Nephron (organoid): ENCODE measurements at regions not wholly inside any gene's neighbourhood (a gene's known extent, or its start where the extent isn't known, plus 50 kb on each side); places are given as distances from the start of the nearest gene placed in this dataset.
"Not testable (repeated sequence)": the region's sequence is repeated elsewhere in the genome, so short reads cannot be mapped to it uniquely, and the experiment has no call there.

Experiments
- H3K27ac Mint-ChIP-seq, 3 experiments: 2 replicates each; pipeline ENCODE4 v1.8.0; 2020; ENCODE audit warnings: mixed read lengths in 3 of 3, mild to moderate bottlenecking in 2 of 3, moderate library complexity in 1 of 3
- H3K27me3 Mint-ChIP-seq: 2 replicates; pipeline ENCODE4 v1.8.0; 2021; ENCODE audit warnings: low read depth, mild to moderate bottlenecking, moderate library complexity, mixed read lengths
- H3K36me3 Mint-ChIP-seq: 2 replicates; pipeline ENCODE4 v1.8.0; 2020; ENCODE audit warnings: low read depth, mixed read lengths
- H3K4me1 Mint-ChIP-seq: 2 replicates; pipeline ENCODE4 v1.8.0; 2020; ENCODE audit warnings: mixed read lengths
- H3K4me3 Mint-ChIP-seq, 3 experiments: 2 replicates each; pipeline ENCODE4 v1.8.0; 2020; ENCODE audit warnings: mild to moderate bottlenecking in 3 of 3, mixed read lengths in 3 of 3, moderate library complexity in 2 of 3
- H3K9me3 Mint-ChIP-seq: 2 replicates; pipeline ENCODE4 v1.8.0; 2020; ENCODE audit warnings: mixed read lengths
- TF ChIP-seq, protein P1 (sequence below), 3 experiments: fragments of 200-600 bp; sonication (generic); IDR thresholded peaks; one replicate each; pipeline ENCODE4 v1.5.0; 2021; ENCODE audit warnings: antibody characterized with exemption in 3 of 3; ENCODE audit not compliant: unreplicated experiment in 3 of 3

DNA sequence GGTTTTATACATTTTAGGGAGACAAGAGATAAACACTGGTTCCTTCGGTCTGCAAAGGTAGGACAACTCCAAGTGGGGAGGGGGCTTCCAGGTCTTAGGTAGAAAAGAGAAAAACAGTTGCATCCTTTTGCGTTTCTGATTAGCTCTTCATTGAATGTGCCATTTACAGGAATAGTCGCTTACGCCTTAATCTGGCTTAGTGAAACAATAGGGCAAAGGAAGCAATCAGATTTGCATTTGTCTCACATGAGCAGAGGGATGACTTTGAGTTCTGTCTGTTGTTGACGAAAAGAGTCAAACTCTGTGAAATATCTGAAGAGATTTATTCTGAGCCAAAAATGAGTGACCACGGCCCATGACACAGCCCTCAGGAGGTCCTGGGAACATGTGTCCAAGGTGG is 166.0 kb upstream of the ATP10A start:
- Mint-ChIP-seq H3K4me3 (no peak overlapping the region), H3K36me3 (no peaks in the 10 kb centered on the region), H3K27ac (no peak overlapping the region), H3K27me3 (peaks cover 8% of the 10 kb centered on the region), H3K9me3 (no peaks in the 10 kb centered on the region), H3K4me1 (no peaks in the 10 kb centered on the region)
- TF ChIP-seq, protein P1, sequence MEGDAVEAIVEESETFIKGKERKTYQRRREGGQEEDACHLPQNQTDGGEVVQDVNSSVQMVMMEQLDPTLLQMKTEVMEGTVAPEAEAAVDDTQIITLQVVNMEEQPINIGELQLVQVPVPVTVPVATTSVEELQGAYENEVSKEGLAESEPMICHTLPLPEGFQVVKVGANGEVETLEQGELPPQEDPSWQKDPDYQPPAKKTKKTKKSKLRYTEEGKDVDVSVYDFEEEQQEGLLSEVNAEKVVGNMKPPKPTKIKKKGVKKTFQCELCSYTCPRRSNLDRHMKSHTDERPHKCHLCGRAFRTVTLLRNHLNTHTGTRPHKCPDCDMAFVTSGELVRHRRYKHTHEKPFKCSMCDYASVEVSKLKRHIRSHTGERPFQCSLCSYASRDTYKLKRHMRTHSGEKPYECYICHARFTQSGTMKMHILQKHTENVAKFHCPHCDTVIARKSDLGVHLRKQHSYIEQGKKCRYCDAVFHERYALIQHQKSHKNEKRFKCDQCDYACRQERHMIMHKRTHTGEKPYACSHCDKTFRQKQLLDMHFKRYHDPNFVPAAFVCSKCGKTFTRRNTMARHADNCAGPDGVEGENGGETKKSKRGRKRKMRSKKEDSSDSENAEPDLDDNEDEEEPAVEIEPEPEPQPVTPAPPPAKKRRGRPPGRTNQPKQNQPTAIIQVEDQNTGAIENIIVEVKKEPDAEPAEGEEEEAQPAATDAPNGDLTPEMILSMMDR (IDR thresholded peaks at IDR 0.05; ENCODE audit: unreplicated experiment in 3 of 3), result no peak

DNA sequence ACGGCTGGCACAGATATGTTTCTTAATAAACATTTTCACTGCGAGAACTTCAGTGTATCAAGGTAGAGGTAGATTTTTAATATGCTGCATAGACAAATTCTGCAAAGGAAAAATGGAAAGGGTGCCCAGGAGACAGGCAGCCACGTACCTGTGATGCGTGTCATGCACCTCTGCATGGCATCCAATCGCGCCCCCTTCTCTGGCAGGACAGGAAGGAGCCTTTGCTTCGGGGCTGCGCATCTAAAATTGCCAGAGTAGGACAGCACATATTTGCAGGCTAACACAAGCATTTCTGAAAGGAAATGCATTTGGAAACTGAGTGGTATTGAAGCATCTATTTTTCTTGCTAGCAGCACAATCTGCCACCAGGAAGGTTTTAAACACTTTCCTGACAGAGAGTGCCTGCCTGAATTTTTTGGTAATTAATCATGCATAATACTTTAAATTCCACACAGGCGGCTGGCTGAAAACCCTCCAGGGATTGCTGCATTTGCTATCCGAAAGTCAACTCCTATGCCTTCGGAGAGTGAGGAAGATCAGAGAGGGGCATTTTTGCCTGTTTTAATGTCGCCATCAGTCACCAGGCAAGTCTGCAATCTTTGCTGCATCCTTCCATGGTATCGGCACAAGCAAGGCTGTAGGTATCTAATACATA is 165.1 kb upstream of the ATP10A start:
- Mint-ChIP-seq H3K4me3 (no peak overlapping the region), H3K36me3 (no peaks in the 10 kb centered on the region), H3K27me3 (peaks cover 3% of the 10 kb centered on the region), H3K27ac (no peak overlapping the region), H3K4me1 (no peaks in the 10 kb centered on the region), H3K9me3 (no peaks in the 10 kb centered on the region)
- TF ChIP-seq, protein P1 (IDR thresholded peaks at IDR 0.05; ENCODE audit: unreplicated experiment in 3 of 3), result no peak

DNA sequence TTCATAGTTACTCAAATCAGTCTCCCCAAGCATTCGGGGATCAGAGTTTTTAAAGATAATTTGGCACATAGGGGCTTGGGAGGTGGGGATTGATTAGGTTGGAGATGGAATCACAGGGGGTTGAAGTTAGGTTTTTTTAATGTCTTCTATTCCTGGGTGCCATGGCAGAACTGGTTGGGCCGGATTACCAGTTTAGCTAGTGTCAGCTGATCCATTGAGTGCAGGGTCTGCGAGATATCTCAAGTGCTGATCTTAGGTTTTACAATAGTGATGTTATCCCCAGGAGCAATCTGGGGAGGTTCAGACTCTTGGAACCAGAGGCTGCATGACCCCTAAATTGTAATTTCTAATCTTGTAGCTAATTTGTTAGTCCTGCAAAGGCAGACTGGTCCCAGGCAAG is 163.5 kb upstream of the ATP10A start:
- not testable (repeated sequence) for H3K4me3 Mint-ChIP-seq, H3K36me3 Mint-ChIP-seq, H3K4me1 Mint-ChIP-seq, H3K27me3 Mint-ChIP-seq, H3K9me3 Mint-ChIP-seq, H3K27ac Mint-ChIP-seq

DNA sequence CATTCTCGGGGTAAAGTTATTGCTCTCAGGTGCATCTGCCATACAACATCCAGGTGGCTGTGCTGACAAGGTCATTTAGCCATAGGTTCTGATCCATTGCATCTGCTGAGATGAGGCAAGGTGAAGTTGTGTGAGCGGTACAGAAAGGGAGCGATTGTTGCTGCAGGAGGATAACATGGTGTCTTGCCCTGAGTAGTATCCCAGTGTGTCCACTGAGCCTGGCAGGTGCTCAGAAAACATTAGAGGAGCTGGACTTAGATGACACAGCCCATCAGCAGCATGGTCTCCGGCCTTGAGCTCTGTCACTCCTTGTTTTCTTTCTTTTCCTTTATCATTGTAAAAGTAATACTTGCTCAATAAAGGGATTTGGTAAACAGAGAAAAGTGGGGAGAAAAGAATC is 161.1 kb upstream of the ATP10A start:
- Mint-ChIP-seq H3K27me3 (peaks cover 3% of the 10 kb centered on the region), H3K36me3 (no peaks in the 10 kb centered on the region), H3K4me1 (no peaks in the 10 kb centered on the region), H3K27ac (no peak overlapping the region), H3K4me3 (no peak overlapping the region), H3K9me3 (no peaks in the 10 kb centered on the region)
- TF ChIP-seq, protein P1 (IDR thresholded peaks at IDR 0.05; ENCODE audit: unreplicated experiment in 3 of 3), result no peak

DNA sequence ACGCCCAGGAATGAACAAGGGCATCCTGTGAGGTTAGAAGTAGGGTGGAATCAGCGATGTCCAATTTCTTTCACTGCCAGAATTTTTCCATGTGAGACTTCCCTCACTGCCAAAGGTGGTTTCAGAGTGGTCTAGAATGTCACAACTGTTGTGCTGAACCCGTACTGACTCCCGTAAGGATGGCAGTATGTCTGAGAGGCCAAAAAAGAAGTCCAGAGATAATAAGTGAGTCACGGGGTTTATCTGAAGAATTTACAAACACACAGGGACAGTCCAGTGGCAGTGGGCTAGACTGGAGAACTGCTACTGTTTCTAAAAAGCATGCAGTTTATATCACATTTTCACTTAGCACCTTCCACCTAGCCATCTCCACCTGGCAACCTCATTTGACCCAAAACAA is 160.6 kb upstream of the ATP10A start:
- Mint-ChIP-seq H3K27ac (no peak overlapping the region), H3K4me3 (no peak overlapping the region), H3K27me3 (peaks cover 3% of the 10 kb centered on the region), H3K9me3 (no peaks in the 10 kb centered on the region), H3K4me1 (no peaks in the 10 kb centered on the region), H3K36me3 (no peaks in the 10 kb centered on the region)
- TF ChIP-seq, protein P1 (IDR thresholded peaks at IDR 0.05; ENCODE audit: unreplicated experiment in 3 of 3), result no peak

DNA sequence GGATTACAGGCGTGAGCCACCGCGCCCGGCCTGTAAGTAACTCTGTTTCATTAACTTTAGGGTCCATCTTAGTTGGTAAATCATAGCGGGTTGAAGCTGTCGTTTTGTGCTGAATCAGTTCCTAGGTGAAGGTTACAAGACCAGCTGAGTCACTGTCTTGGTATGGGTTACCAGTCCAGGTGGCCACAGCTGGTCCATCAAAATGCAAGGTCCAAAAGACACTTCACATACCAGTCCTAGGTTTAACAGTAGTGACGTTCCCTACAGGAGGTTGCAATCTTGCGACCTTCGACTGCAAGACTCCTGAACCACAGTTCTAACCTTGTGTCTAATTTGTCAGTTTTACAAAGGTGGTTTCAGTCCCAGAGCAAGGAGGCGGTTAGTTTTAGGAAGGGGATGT is 160.1 kb upstream of the ATP10A start:
- Mint-ChIP-seq H3K27me3 (peaks cover 3% of the 10 kb centered on the region), H3K36me3 (no peaks in the 10 kb centered on the region), H3K9me3 (no peaks in the 10 kb centered on the region), H3K4me1 (no peaks in the 10 kb centered on the region), H3K4me3 (no peak overlapping the region), H3K27ac (no peak overlapping the region)
- TF ChIP-seq, protein P1 (IDR thresholded peaks at IDR 0.05; ENCODE audit: unreplicated experiment in 3 of 3), result no peak
